NCI-H2227 treated with DMSO at 0.1 percent for 48 hours (cell line): ENCODE measurements at regions not wholly inside any gene's neighbourhood (a gene's known extent, or its start where the extent isn't known, plus 50 kb on each side); places are given as distances from the start of the nearest gene placed in this dataset.

Experiments used
- DNase-seq: peaks from one replicate; lab custom pipeline; 2025; lab: John Stamatoyannopoulos, UW

GRCh38 chr2:78941751-78942150 lies 83.8 kb upstream of the REG3G start:
- DNase-seq: no peak

- DNase-seq: no peak
Measured at GRCh38 chr2:78963881-78964280, 61.6 kb upstream of the REG3G start.

GRCh38 chr2:78967294-78967693 lies 58.2 kb upstream of the REG3G start:
- DNase-seq: no peak

GRCh38 chr2:78973630-78974029 lies 51.9 kb upstream of the REG3G start:
- no peak for DNase-seq
